ENCODE measurements at regions not wholly inside any gene's neighbourhood (a gene's known extent, or its start where the extent isn't known, plus 50 kb on each side); places are given as distances from the start of the nearest gene placed in this dataset.

DNA sequence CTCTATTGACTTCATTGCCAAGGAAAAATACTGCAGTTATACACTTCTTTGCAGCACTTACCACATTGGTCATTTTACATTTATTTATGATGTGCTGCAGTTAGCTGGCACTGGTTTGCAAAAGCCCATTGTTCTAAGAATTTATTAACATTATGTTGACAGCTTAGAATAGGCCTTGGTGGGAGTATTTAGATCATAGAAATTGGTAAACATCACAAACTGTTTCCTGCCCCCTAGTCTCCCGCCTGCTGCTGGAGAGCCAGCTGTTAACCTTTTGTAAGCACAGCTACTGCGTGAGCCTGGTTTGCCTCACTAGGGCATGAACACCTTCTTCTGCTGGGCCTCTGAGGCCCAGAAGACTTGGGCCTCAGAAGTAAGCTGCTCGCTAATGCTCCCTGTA is 651.4 kb upstream of the GOT2 start:
- Histone ChIP-seq H3F3A (ENCODE audit: insufficient read depth, low read length, poor library complexity, severe bottlenecking) (no peaks in the 10 kb centered on the region), H4K20me1 (ENCODE audit: insufficient read depth) (no peaks in the 10 kb centered on the region), H3K9ac (ENCODE audit: low read length) (no peak overlapping the region), H3K4me3 (ENCODE audit: low read length) (no peak overlapping the region), H3K79me2 (replicated peaks; ENCODE audit: insufficient read depth, low read length) (no peaks in the 10 kb centered on the region), H3K4me2 (ENCODE audit: low read length) (no peak overlapping the region), H3K27ac (ENCODE audit: low read length) (no peak overlapping the region), H3K9me2 (ENCODE audit: insufficient read depth, low read length) (no peaks in the 10 kb centered on the region), H3K9me3 (ENCODE audit: low read length) (no peaks in the 10 kb centered on the region), H2AFZ (ENCODE audit: low read depth, low read length) (no peak overlapping the region), H3K27me3 (ENCODE audit: insufficient read depth, low read depth, low read length) (no peaks in the 10 kb centered on the region), H3K36me3 (ENCODE audit: insufficient read depth, low read length) (no peaks in the 10 kb centered on the region)
- TF ChIP-seq, protein P1, sequence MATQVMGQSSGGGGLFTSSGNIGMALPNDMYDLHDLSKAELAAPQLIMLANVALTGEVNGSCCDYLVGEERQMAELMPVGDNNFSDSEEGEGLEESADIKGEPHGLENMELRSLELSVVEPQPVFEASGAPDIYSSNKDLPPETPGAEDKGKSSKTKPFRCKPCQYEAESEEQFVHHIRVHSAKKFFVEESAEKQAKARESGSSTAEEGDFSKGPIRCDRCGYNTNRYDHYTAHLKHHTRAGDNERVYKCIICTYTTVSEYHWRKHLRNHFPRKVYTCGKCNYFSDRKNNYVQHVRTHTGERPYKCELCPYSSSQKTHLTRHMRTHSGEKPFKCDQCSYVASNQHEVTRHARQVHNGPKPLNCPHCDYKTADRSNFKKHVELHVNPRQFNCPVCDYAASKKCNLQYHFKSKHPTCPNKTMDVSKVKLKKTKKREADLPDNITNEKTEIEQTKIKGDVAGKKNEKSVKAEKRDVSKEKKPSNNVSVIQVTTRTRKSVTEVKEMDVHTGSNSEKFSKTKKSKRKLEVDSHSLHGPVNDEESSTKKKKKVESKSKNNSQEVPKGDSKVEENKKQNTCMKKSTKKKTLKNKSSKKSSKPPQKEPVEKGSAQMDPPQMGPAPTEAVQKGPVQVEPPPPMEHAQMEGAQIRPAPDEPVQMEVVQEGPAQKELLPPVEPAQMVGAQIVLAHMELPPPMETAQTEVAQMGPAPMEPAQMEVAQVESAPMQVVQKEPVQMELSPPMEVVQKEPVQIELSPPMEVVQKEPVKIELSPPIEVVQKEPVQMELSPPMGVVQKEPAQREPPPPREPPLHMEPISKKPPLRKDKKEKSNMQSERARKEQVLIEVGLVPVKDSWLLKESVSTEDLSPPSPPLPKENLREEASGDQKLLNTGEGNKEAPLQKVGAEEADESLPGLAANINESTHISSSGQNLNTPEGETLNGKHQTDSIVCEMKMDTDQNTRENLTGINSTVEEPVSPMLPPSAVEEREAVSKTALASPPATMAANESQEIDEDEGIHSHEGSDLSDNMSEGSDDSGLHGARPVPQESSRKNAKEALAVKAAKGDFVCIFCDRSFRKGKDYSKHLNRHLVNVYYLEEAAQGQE (IDR thresholded peaks at IDR 0.05; ENCODE audit: borderline replicate concordance): no peak
- TF ChIP-seq RAD21 (conservative IDR thresholded peaks at IDR 0.05) (no peak), TAF1 (IDR thresholded peaks at IDR 0.05; ENCODE audit: low read depth) (no peak), SMC3 (conservative IDR thresholded peaks at IDR 0.05; ENCODE audit: poor library complexity) (no peak), MXI1 (conservative IDR thresholded peaks at IDR 0.05; ENCODE audit: poor library complexity, severe bottlenecking) (no peak), EZH2 (IDR thresholded peaks at IDR 0.05; ENCODE audit: borderline replicate concordance, insufficient read depth, low read length, poor library complexity, severe bottlenecking) (no peak), POLR2AphosphoS5 (IDR thresholded peaks at IDR 0.05) (no peak), EP300 (conservative IDR thresholded peaks at IDR 0.05; ENCODE audit: poor library complexity, severe bottlenecking) (no peak)
- TF ChIP-seq, protein P2, sequence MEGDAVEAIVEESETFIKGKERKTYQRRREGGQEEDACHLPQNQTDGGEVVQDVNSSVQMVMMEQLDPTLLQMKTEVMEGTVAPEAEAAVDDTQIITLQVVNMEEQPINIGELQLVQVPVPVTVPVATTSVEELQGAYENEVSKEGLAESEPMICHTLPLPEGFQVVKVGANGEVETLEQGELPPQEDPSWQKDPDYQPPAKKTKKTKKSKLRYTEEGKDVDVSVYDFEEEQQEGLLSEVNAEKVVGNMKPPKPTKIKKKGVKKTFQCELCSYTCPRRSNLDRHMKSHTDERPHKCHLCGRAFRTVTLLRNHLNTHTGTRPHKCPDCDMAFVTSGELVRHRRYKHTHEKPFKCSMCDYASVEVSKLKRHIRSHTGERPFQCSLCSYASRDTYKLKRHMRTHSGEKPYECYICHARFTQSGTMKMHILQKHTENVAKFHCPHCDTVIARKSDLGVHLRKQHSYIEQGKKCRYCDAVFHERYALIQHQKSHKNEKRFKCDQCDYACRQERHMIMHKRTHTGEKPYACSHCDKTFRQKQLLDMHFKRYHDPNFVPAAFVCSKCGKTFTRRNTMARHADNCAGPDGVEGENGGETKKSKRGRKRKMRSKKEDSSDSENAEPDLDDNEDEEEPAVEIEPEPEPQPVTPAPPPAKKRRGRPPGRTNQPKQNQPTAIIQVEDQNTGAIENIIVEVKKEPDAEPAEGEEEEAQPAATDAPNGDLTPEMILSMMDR (IDR thresholded peaks at IDR 0.05; ENCODE audit: poor library complexity, severe bottlenecking): no peak

DNA sequence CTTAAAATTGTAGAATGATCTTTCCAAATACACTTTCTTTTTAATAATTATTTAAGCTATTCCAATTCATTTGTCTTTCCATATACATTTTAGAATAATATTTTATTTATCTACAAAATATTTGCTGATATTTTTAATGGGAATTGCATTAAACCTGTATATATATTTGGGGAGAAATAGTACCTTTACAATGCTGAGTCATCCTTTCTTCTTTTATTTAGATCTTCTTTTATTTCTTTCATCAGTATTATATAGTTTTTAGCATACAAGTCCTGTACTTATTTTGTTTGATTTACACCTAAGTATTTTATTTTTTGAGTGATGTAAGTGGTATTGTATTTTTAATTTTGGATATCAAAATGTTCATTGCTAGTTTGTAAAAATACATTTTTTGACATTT is 639.5 kb upstream of the GOT2 start:
- H3K27ac ChIP-seq (ENCODE audit: low read length): no peak overlapping the region
- TF ChIP-seq EZH2 (IDR thresholded peaks at IDR 0.05; ENCODE audit: borderline replicate concordance, insufficient read depth, low read length, poor library complexity, severe bottlenecking) (no peak), SMC3 (conservative IDR thresholded peaks at IDR 0.05; ENCODE audit: poor library complexity) (no peak), MXI1 (conservative IDR thresholded peaks at IDR 0.05; ENCODE audit: poor library complexity, severe bottlenecking) (no peak), POLR2AphosphoS5 (IDR thresholded peaks at IDR 0.05) (no peak), TAF1 (IDR thresholded peaks at IDR 0.05; ENCODE audit: low read depth) (no peak)
- TF ChIP-seq, protein P1 (IDR thresholded peaks at IDR 0.05; ENCODE audit: borderline replicate concordance): no peak
- TF ChIP-seq, protein P2 (IDR thresholded peaks at IDR 0.05; ENCODE audit: poor library complexity, severe bottlenecking): no peak
- H4K20me1 ChIP-seq (ENCODE audit: insufficient read depth): no peaks in the 10 kb centered on the region
- H3K27me3 ChIP-seq (ENCODE audit: insufficient read depth, low read depth, low read length): no peaks in the 10 kb centered on the region
- no peak overlapping the region for H3K4me2 ChIP-seq (ENCODE audit: low read length)
- H3K36me3 ChIP-seq (ENCODE audit: insufficient read depth, low read length): no peaks in the 10 kb centered on the region
- H3K4me3 ChIP-seq (ENCODE audit: low read length): no peak overlapping the region
- no peaks in the 10 kb centered on the region for H3K79me2 ChIP-seq (replicated peaks; ENCODE audit: insufficient read depth, low read length)
- no peaks in the 10 kb centered on the region for H3K9me3 ChIP-seq (ENCODE audit: low read length)
- H3F3A ChIP-seq (ENCODE audit: insufficient read depth, low read length, poor library complexity, severe bottlenecking): no peaks in the 10 kb centered on the region
- H3K9ac ChIP-seq (ENCODE audit: low read length): no peak overlapping the region
- no peaks in the 10 kb centered on the region for H3K9me2 ChIP-seq (ENCODE audit: insufficient read depth, low read length)
- H2AFZ ChIP-seq (ENCODE audit: low read depth, low read length): no peak overlapping the region

Measured in neural cell (in vitro differentiated cells).